H1 (cell line): ENCODE measurements at regions not wholly inside any gene's neighbourhood (a gene's known extent, or its start where the extent isn't known, plus 50 kb on each side); places are given as distances from the start of the nearest gene placed in this dataset.

ENCODE experiments used
- CTCF ChIA-PET: fragments of 300-600 bp; sonication (Branson Sonifier 250); formaldehyde crosslinking; loops from one replicate; lab custom pipeline; 2021; ENCODE audit not compliant: partially characterized antibody; lab: Charles Lee
- POLR2A ChIA-PET: fragments of 300-600 bp; sonication (Branson Sonifier 250); formaldehyde crosslinking; loops from one replicate; lab custom pipeline; 2021; ENCODE audit warnings: inconsistent platforms; ENCODE audit not compliant: partially characterized antibody; lab: Charles Lee
- DNase-seq, 2 experiments: peaks; one replicate each; pipeline versions ENCODE4 v3.0.0 to v3.0.0-alpha.2; 2010 to 2022; ENCODE audit warnings: low spot score in 2 of 2, low read depth in 1 of 2, mixed read lengths in 1 of 2
- FAIRE-seq: peaks from 2 replicates; lab custom pipeline; 2011; peaks lifted over from hg19 to GRCh38; lab: Jason Lieb, UNC
- H2AFZ ChIP-seq: 2 replicates; pipeline ENCODE4 v1.8.1; 2012; ENCODE audit warnings: low read length, inconsistent platforms
- H2AK5ac ChIP-seq: 2 replicates; pipeline ENCODE4 v1.6.1; 2013; ENCODE audit warnings: low read depth, low read length
- H2BK120ac ChIP-seq: replicated peaks from 2 replicates; pipeline ENCODE3; 2013; ENCODE audit warnings: low read depth, low read length, inconsistent platforms
- H2BK12ac ChIP-seq: 2 replicates; pipeline ENCODE4 v1.6.1; 2013; ENCODE audit warnings: low read depth, low read length
- H2BK15ac ChIP-seq: 2 replicates; pipeline ENCODE4 v1.6.1; 2013; ENCODE audit warnings: low read length
- H2BK20ac ChIP-seq: 2 replicates; pipeline ENCODE4 v1.6.1; 2013; ENCODE audit warnings: low read length
- H2BK5ac ChIP-seq: 2 replicates; pipeline ENCODE4 v1.6.1; 2013; ENCODE audit warnings: low read depth, low read length
- H3K14ac ChIP-seq: 2 replicates; pipeline ENCODE4 v1.6.1; 2013; ENCODE audit warnings: inconsistent platforms; ENCODE audit not compliant: insufficient read length
- H3K18ac ChIP-seq: 2 replicates; pipeline ENCODE4 v1.6.1; 2013; ENCODE audit warnings: low read length; ENCODE audit errors: extremely low read depth
- H3K23ac ChIP-seq: 2 replicates; pipeline ENCODE4 v1.6.1; 2013; ENCODE audit warnings: inconsistent platforms; ENCODE audit not compliant: insufficient read length
- H3K23me2 ChIP-seq: 2 replicates; pipeline ENCODE4 v1.6.1; 2013; ENCODE audit warnings: low read depth, low read length
- H3K27ac ChIP-seq: 2 replicates; pipeline ENCODE4 v1.6.1; 2011; ENCODE audit warnings: low read depth, low read length, inconsistent platforms
- H3K27me3 ChIP-seq, 4 experiments: replicated peaks in 1 of 4; 1 replicate in 1 of 4; 2 replicates in 3 of 4; pipeline versions ENCODE4 v1.6.1 to v1.8.1; 2011 to 2013; ENCODE audit warnings: low read length in 3 of 4, mild to moderate bottlenecking in 3 of 4, inconsistent platforms in 2 of 4, mixed read lengths in 2 of 4, moderate library complexity in 1 of 4; ENCODE audit not compliant: control insufficient read depth in 3 of 4, insufficient read depth in 3 of 4; ENCODE audit errors: extremely low read depth in 1 of 4
- H3K36me3 ChIP-seq, 4 experiments: 2 replicates each; pipeline versions ENCODE4 v1.6.1 to v1.8.1; 2011 to 2013; ENCODE audit warnings: mild to moderate bottlenecking in 4 of 4, low read length in 3 of 4, moderate library complexity in 2 of 4, control low read depth in 1 of 4, inconsistent platforms in 1 of 4; ENCODE audit not compliant: insufficient read depth in 4 of 4, control insufficient read depth in 2 of 4
- H3K4ac ChIP-seq: replicated peaks from 2 replicates; pipeline ENCODE3; 2013; ENCODE audit warnings: low read length, low read depth, mixed read lengths, inconsistent platforms; ENCODE audit not compliant: insufficient read length
- H3K4me1 ChIP-seq, 4 experiments: replicated peaks in 1 of 4; 1 replicate in 1 of 4; 2 replicates in 3 of 4; pipeline versions ENCODE4 v1.6.1 to v1.8.1; 2011 to 2013; ENCODE audit warnings: low read length in 3 of 4, inconsistent platforms in 2 of 4, mixed read lengths in 1 of 4; ENCODE audit not compliant: insufficient read depth in 4 of 4, control insufficient read depth in 3 of 4
- H3K4me2 ChIP-seq, 2 experiments: 2 replicates each; pipeline versions ENCODE4 v1.6.1 to v1.8.1; 2011 to 2013; ENCODE audit warnings: low read depth in 2 of 2, low read length in 2 of 2, control low read depth in 1 of 2, inconsistent platforms in 1 of 2, mild to moderate bottlenecking in 1 of 2; ENCODE audit not compliant: insufficient read depth in 1 of 2
- H3K4me3 ChIP-seq, 4 experiments: fragments of 200-600, 300-600 bp in 1 of 4; sonication (generic), shearing (Covaris generic), sonication (Bioruptor Twin) in 1 of 4; 2 replicates each; pipeline versions ENCODE4 v1.5.1 to v1.8.1; 2011 to 2016; ENCODE audit warnings: low read length in 4 of 4, low read depth in 3 of 4, control low read depth in 2 of 4, inconsistent platforms in 2 of 4, mild to moderate bottlenecking in 2 of 4, mixed read lengths in 1 of 4, moderate library complexity in 1 of 4; ENCODE audit not compliant: insufficient read depth in 2 of 4; ENCODE audit errors: extremely low read depth in 1 of 4
- H3K56ac ChIP-seq: replicated peaks from 2 replicates; pipeline ENCODE3; 2013; ENCODE audit warnings: low read depth, mild to moderate bottlenecking, mixed read lengths, low read length, inconsistent platforms; ENCODE audit not compliant: insufficient read length
- H3K79me1 ChIP-seq: 2 replicates; pipeline ENCODE4 v1.6.1; 2013; ENCODE audit warnings: low read depth, low read length, control low read depth
- H3K79me2 ChIP-seq, 2 experiments: 2 replicates each; pipeline versions ENCODE4 v1.6.1 to v1.8.1; 2012 to 2013; ENCODE audit warnings: low read length in 2 of 2, mild to moderate bottlenecking in 2 of 2, inconsistent platforms in 1 of 2; ENCODE audit not compliant: insufficient read depth in 2 of 2, control insufficient read depth in 1 of 2
- H3K9ac ChIP-seq, 4 experiments: replicated peaks in 1 of 4; 1 replicate in 1 of 4; 2 replicates in 3 of 4; pipeline versions ENCODE4 v1.6.1 to v1.8.1; 2011 to 2013; ENCODE audit warnings: low read depth in 3 of 4, low read length in 3 of 4, control low read depth in 2 of 4, mild to moderate bottlenecking in 2 of 4, moderate library complexity in 2 of 4, inconsistent platforms in 1 of 4; ENCODE audit errors: extremely low read depth in 1 of 4
- H3K9me3 ChIP-seq, 2 experiments: 2 replicates each; pipeline versions ENCODE4 v1.6.1 to v1.8.1; 2012 to 2013; ENCODE audit warnings: mild to moderate bottlenecking in 2 of 2, moderate library complexity in 2 of 2, control low read depth in 1 of 2, inconsistent platforms in 1 of 2, low read depth in 1 of 2, low read length in 1 of 2, mixed read lengths in 1 of 2; ENCODE audit not compliant: insufficient read depth in 2 of 2
- H4K20me1 ChIP-seq, 2 experiments: replicated peaks in 1 of 2; 2 replicates each; pipeline versions ENCODE3 to v1.8.1; 2011 to 2013; ENCODE audit warnings: inconsistent platforms in 2 of 2, low read length in 2 of 2, mild to moderate bottlenecking in 1 of 2; ENCODE audit not compliant: insufficient read depth in 2 of 2, control insufficient read depth in 1 of 2
- H4K5ac ChIP-seq: 2 replicates; pipeline ENCODE4 v1.6.1; 2013; ENCODE audit warnings: low read length, low read depth, mixed read lengths, inconsistent platforms; ENCODE audit not compliant: insufficient read length
- H4K8ac ChIP-seq: 2 replicates; pipeline ENCODE4 v1.8.0; 2013; ENCODE audit warnings: mild to moderate bottlenecking, moderate library complexity, low read length, inconsistent platforms; ENCODE audit not compliant: insufficient read depth; ENCODE audit errors: extremely low read depth
- H4K91ac ChIP-seq: replicated peaks from 2 replicates; pipeline ENCODE3; 2013; ENCODE audit warnings: low read length, mixed read lengths, inconsistent platforms; ENCODE audit not compliant: insufficient read length
- KDM1A ChIP-seq: fragments of 200-600, 300-600 bp; sonication (generic); IDR thresholded peaks from 2 replicates; pipeline ENCODE4 v1.7.1; 2016; ENCODE audit warnings: mild to moderate bottlenecking, low read length, borderline replicate concordance
- MAX ChIP-seq: IDR thresholded peaks from 2 replicates; pipeline ENCODE4 v1.6.1; 2012; ENCODE audit warnings: inconsistent platforms
- SP2 ChIP-seq: IDR thresholded peaks from 2 replicates; pipeline ENCODE4 v1.6.1; 2012; ENCODE audit warnings: mild to moderate bottlenecking, low read length, inconsistent platforms
- SP4 ChIP-seq: IDR thresholded peaks from 2 replicates; pipeline ENCODE4 v1.6.1; 2012; ENCODE audit warnings: low read length, inconsistent platforms
- TAF7 ChIP-seq: optimal IDR thresholded peaks from 2 replicates; pipeline ENCODE3; 2011; ENCODE audit warnings: low read depth, mild to moderate bottlenecking, inconsistent platforms, low read length, moderate library complexity, borderline replicate concordance
- WGBS, 2 experiments: shearing (Covaris generic) in 1 of 2; methylation state at CpG; one replicate each; pipeline versions ENCODE4 v1.1.6 to v1.1.7; 2013 to 2015; ENCODE audit warnings: low lambda C conversion rate in 2 of 2, mixed read lengths in 2 of 2, inconsistent platforms in 1 of 2, low coverage in 1 of 2, missing lambda C conversion rate in 1 of 2; ENCODE audit not compliant: insufficient replicate concordance in 2 of 2, insufficient coverage in 1 of 2, insufficient read length in 1 of 2; ENCODE audit errors: extremely low coverage in 1 of 2, missing lambda C conversion rate in 1 of 2; 5-methylcytosine and 5-hydroxymethylcytosine counted together
- TF ChIP-seq, protein P1 (sequence below): IDR thresholded peaks from 2 replicates; pipeline ENCODE4 v1.6.1; 2011; ENCODE audit warnings: low read length, improper control_type of control experiment

DNA sequence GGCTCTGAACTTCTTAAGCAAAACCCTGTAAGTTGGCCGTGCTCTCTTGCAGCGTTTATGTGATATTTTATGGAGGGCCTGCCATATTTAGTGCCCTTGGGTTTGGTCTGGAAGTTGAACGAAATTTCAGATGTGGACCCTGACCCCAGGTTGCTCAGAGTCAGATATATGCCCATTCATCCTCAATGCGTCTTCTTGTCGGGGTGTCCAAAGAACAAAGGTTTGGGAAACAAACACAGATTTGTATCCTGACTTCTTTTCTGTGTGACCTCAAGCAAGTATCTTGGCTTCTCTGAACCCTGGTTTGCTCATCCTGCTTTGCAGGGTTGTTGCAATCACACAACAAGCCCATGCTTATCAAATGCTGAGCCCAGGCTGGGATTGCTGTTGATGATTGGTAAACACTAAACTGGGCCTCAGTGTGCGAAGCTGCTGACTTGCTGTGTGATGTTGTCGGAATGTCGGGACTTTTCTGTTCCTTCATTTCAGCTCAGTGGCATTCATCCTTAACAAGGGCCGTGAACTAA is 103.5 kb upstream of the PTPN1 start:
- H3K79me1 ChIP-seq: no peaks in the 10 kb centered on the region

More for the DNA sequence above, 103.5 kb upstream of the PTPN1 start:
- WGBS, 2 experiments: 92% methylated on average over 9 of the region's 9 CpGs; no CpG with 5 or more reads in 1 of the 2 experiments
- H2AFZ ChIP-seq: no peak overlapping the region
- no peaks in the 10 kb centered on the region; the same call in 1 of the 2 replicates for H3K23me2 ChIP-seq
- no peak overlapping the region for H3K14ac ChIP-seq
- no peak overlapping the region for H3K23ac ChIP-seq
- ChIA-PET CTCF (interaction anchor here (0.8 to 0.9 kb wide), 2 partner anchors 29 to 56 kb away, joined by 3 read pairs; no protein-coding TSS in a partner anchor), POLR2A (no interaction called here)
- H2BK15ac ChIP-seq: no peak overlapping the region
- FAIRE-seq (no peak), DNase-seq (no peak)
- no peak overlapping the region for H3K56ac ChIP-seq
- no peak overlapping the region for H3K9ac ChIP-seq
- no peaks in the 10 kb centered on the region for H3K27me3 ChIP-seq
- H3K36me3 ChIP-seq: no peaks in the 10 kb centered on the region
- no peak overlapping the region for H3K4me3 ChIP-seq
- no peaks in the 10 kb centered on the region for H4K20me1 ChIP-seq
- H3K79me2 ChIP-seq: no peaks in the 10 kb centered on the region
- H3K27ac ChIP-seq: no peak overlapping the region
- no peak for TF ChIP-seq SP2
- no peak for TF ChIP-seq MAX
- TF ChIP-seq TAF7: no peak
- no peak for TF ChIP-seq SP4
- TF ChIP-seq KDM1A: no peak
- TF ChIP-seq, protein P1, sequence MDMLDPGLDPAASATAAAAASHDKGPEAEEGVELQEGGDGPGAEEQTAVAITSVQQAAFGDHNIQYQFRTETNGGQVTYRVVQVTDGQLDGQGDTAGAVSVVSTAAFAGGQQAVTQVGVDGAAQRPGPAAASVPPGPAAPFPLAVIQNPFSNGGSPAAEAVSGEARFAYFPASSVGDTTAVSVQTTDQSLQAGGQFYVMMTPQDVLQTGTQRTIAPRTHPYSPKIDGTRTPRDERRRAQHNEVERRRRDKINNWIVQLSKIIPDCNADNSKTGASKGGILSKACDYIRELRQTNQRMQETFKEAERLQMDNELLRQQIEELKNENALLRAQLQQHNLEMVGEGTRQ: no peak
- H3K4me2 ChIP-seq: no peak overlapping the region
- no peak overlapping the region for H2BK5ac ChIP-seq
- peaks cover 3 to 4% of the 10 kb centered on the region in 2 experiments; a peak in 1 of 4 replicates for H3K9me3 ChIP-seq
- H2BK12ac ChIP-seq: no peak overlapping the region
- no peak overlapping the region for H3K4ac ChIP-seq
- H4K91ac ChIP-seq: no peak overlapping the region
- H3K4me1 ChIP-seq: peaks cover 0 to 3% (median 0%) of the 10 kb centered on the region in 4 experiments; a peak in 1 of 7 replicates
- no peak overlapping the region for H3K18ac ChIP-seq
- no peak overlapping the region for H2AK5ac ChIP-seq
- no peak overlapping the region for H4K5ac ChIP-seq
- H2BK20ac ChIP-seq: no peak overlapping the region
- no peak overlapping the region for H4K8ac ChIP-seq
- no peak overlapping the region for H2BK120ac ChIP-seq
